Ishikawa (cell line): ENCODE measurements at regions not wholly inside any gene's neighbourhood (a gene's known extent, or its start where the extent isn't known, plus 50 kb on each side); places are given as distances from the start of the nearest gene placed in this dataset.

Experiments used
- CEBPB ChIP-seq: IDR thresholded peaks from 2 replicates; pipeline ENCODE4 v1.6.1; 2012
- CREB1 ChIP-seq: IDR thresholded peaks from 2 replicates; pipeline ENCODE4 v1.6.1; 2012; ENCODE audit warnings: low read depth
- EGR1 ChIP-seq: IDR thresholded peaks from 2 replicates; pipeline ENCODE4 v1.6.1; 2012
- EP300 ChIP-seq: IDR thresholded peaks from 2 replicates; pipeline ENCODE4 v1.6.1; 2012; ENCODE audit warnings: borderline replicate concordance
- FOXM1 ChIP-seq: IDR thresholded peaks from 2 replicates; pipeline ENCODE4 v1.6.1; 2012; ENCODE audit warnings: low read depth, borderline replicate concordance
- NFIC ChIP-seq: IDR thresholded peaks from 2 replicates; pipeline ENCODE4 v1.6.1; 2012
- RAD21 ChIP-seq: IDR thresholded peaks from 2 replicates; pipeline ENCODE4 v1.6.1; 2012; ENCODE audit warnings: low read depth
- TAF1 ChIP-seq: IDR thresholded peaks from 2 replicates; pipeline ENCODE4 v1.6.1; 2012; ENCODE audit warnings: low read depth, mild to moderate bottlenecking
- TCF12 ChIP-seq: IDR thresholded peaks from 2 replicates; pipeline ENCODE4 v1.6.1; 2012; ENCODE audit warnings: low read depth
- TEAD4 ChIP-seq: IDR thresholded peaks from 2 replicates; pipeline ENCODE4 v1.6.1; 2012
- USF1 ChIP-seq: IDR thresholded peaks from 2 replicates; pipeline ENCODE4 v1.6.1; 2012
- YY1 ChIP-seq: IDR thresholded peaks from 2 replicates; pipeline ENCODE4 v1.6.1; 2012; ENCODE audit warnings: low read depth
- ZBTB7A ChIP-seq: IDR thresholded peaks from 2 replicates; pipeline ENCODE4 v1.6.1; 2012; ENCODE audit warnings: low read depth
- TF ChIP-seq, protein P1 (sequence below): IDR thresholded peaks from 2 replicates; pipeline ENCODE4 v1.6.1; 2012
- TF ChIP-seq, protein P2 (sequence below): IDR thresholded peaks from 2 replicates; pipeline ENCODE4 v1.6.1; 2012; ENCODE audit warnings: low read depth, mild to moderate bottlenecking

DNA sequence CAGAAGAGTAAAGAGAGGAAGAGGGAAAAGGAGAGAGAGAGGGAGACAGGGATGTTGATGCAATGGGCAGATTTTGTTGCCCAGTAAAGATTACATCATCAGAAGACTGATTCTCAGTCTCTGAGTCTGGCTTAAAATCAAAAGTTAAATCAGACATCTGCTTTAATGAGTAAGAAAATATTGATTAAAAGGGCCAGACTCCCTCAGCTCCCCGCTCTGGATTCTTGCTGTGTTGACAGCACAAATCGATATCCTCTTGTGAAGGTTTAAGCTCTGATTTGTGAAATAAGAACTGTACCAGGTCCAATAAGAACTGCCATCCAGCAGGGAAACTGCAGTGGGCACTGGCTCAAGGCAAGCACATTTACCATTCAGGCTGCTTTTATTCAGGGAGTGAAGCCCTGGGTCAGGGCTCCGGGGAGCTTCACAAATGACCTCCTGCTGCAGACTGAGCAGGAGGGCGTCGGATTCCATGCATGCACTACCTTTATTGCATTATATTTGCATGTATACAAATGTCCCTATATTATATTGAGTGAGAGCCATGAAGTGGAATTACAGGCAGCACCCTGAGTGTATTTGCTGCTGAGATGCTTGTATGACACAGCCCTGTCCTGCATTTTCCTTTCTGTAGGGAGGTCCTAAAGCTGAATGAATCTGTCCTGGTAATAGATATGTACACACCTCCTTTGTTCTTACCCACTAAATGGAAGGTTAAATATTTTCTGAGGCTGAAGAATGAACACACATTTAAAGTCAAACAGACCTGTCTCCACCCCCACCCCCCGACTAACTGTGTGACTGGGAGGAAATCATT, 401.5 kb downstream of the REEP3 start:
- TF ChIP-seq YY1 (no peak), CREB1 (no peak), RAD21 (no peak), EP300 (no peak), CEBPB (no peak), TAF1 (no peak), TCF12 (no peak), NFIC (no peak), ZBTB7A (no peak), FOXM1 (no peak), TEAD4 (no peak), EGR1 (no peak), USF1 (no peak)
- TF ChIP-seq, protein P1, sequence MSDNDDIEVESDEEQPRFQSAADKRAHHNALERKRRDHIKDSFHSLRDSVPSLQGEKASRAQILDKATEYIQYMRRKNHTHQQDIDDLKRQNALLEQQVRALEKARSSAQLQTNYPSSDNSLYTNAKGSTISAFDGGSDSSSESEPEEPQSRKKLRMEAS = no peak
- TF ChIP-seq, protein P2, sequence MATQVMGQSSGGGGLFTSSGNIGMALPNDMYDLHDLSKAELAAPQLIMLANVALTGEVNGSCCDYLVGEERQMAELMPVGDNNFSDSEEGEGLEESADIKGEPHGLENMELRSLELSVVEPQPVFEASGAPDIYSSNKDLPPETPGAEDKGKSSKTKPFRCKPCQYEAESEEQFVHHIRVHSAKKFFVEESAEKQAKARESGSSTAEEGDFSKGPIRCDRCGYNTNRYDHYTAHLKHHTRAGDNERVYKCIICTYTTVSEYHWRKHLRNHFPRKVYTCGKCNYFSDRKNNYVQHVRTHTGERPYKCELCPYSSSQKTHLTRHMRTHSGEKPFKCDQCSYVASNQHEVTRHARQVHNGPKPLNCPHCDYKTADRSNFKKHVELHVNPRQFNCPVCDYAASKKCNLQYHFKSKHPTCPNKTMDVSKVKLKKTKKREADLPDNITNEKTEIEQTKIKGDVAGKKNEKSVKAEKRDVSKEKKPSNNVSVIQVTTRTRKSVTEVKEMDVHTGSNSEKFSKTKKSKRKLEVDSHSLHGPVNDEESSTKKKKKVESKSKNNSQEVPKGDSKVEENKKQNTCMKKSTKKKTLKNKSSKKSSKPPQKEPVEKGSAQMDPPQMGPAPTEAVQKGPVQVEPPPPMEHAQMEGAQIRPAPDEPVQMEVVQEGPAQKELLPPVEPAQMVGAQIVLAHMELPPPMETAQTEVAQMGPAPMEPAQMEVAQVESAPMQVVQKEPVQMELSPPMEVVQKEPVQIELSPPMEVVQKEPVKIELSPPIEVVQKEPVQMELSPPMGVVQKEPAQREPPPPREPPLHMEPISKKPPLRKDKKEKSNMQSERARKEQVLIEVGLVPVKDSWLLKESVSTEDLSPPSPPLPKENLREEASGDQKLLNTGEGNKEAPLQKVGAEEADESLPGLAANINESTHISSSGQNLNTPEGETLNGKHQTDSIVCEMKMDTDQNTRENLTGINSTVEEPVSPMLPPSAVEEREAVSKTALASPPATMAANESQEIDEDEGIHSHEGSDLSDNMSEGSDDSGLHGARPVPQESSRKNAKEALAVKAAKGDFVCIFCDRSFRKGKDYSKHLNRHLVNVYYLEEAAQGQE = no peak

GRCh38 chr10:63929831-63930467, 408.7 kb downstream of the REEP3 start:
- no peak for TF ChIP-seq TEAD4
- TF ChIP-seq USF1 = no peak
- TF ChIP-seq, protein P2 = no peak
- TF ChIP-seq CREB1 = no peak
- TF ChIP-seq NFIC = no peak
- no peak for TF ChIP-seq YY1
- TF ChIP-seq ZBTB7A = no peak
- TF ChIP-seq CEBPB = no peak
- TF ChIP-seq EGR1 = no peak
- TF ChIP-seq EP300 = no peak
- no peak for TF ChIP-seq TAF1
- TF ChIP-seq, protein P1 = no peak
- no peak for TF ChIP-seq TCF12

DNA sequence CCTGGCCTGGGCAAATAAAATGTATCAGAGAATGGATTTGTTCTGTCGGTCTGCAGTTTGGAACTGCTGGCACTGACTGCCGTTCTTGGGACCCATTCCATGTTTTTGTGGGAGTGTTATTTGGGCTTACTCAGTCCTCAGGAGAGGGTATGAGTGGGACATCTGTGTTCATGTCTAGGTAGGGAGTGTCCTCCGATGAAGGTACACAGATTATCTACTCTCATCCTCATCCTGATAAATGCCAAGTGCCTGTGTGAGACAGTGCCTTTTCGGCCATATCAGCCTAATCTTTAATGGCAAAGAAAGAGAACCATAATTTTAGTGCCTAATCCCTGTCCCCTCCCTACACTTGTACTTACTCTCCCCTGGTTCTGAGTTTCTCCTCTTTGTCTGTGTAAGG, 409.4 kb downstream of the REEP3 start:
- TF ChIP-seq, protein P1 = no peak
- TF ChIP-seq TAF1 (no peak), NFIC (no peak), USF1 (no peak), CEBPB (no peak), RAD21 (no peak), CREB1 (no peak), YY1 (no peak), FOXM1 (no peak), EP300 (no peak), EGR1 (no peak), TCF12 (no peak), ZBTB7A (no peak), TEAD4 (no peak)
- TF ChIP-seq, protein P2 = no peak
